ENCODE measurements at regions not wholly inside any gene's neighbourhood (a gene's known extent, or its start where the extent isn't known, plus 50 kb on each side); places are given as distances from the start of the nearest gene placed in this dataset.

GRCh38 chr12:53803194-53803593, 51.4 kb upstream of the CISTR start:
- Histone ChIP-seq H3K4me1 (ENCODE audit: control insufficient read depth in 2 of 3, insufficient read depth in 2 of 3, low read depth in 1 of 3, low read length in 3 of 3) (peaks cover 0 to 2% (median 0%) of the 10 kb centered on the region in 3 donors), H3K36me3 (ENCODE audit: control insufficient read depth in 2 of 3, insufficient read depth in 3 of 3, low read length in 3 of 3) (no peaks in the 10 kb centered on the region), H3K9ac (ENCODE audit: low read length in 3 of 3) (no peak overlapping the region), H3K4me3 (ENCODE audit: low read length in 3 of 3) (no peak overlapping the region), H3K27ac (ENCODE audit: low read depth in 2 of 2, low read length in 2 of 2) (no peak overlapping the region), H3K9me3 (ENCODE audit: control insufficient read depth in 2 of 3, insufficient read depth in 1 of 3, low read length in 3 of 3) (no peaks in the 10 kb centered on the region), H3K27me3 (ENCODE audit: control insufficient read depth, insufficient read depth, low read length) (peaks cover 4% of the 10 kb centered on the region)
- TF ChIP-seq, protein P1, sequence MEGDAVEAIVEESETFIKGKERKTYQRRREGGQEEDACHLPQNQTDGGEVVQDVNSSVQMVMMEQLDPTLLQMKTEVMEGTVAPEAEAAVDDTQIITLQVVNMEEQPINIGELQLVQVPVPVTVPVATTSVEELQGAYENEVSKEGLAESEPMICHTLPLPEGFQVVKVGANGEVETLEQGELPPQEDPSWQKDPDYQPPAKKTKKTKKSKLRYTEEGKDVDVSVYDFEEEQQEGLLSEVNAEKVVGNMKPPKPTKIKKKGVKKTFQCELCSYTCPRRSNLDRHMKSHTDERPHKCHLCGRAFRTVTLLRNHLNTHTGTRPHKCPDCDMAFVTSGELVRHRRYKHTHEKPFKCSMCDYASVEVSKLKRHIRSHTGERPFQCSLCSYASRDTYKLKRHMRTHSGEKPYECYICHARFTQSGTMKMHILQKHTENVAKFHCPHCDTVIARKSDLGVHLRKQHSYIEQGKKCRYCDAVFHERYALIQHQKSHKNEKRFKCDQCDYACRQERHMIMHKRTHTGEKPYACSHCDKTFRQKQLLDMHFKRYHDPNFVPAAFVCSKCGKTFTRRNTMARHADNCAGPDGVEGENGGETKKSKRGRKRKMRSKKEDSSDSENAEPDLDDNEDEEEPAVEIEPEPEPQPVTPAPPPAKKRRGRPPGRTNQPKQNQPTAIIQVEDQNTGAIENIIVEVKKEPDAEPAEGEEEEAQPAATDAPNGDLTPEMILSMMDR (IDR thresholded peaks at IDR 0.05; ENCODE audit: borderline replicate concordance, extremely low read depth, insufficient read depth), result no peak
- no peak for DNase-seq
- intact Hi-C loops (cut with DNase I), result no loop called here
- FAIRE-seq, result no peak

GRCh38 chr12:53803703-53804102, 51.9 kb upstream of the CISTR start:
- DNase-seq (no peak), FAIRE-seq (no peak)
- peaks cover 4% of the 10 kb centered on the region for H3K27me3 ChIP-seq (ENCODE audit: control insufficient read depth, insufficient read depth, low read length)
- H3K27ac ChIP-seq (ENCODE audit: low read depth in 2 of 2, low read length in 2 of 2), result no peak overlapping the region
- no peak overlapping the region for H3K4me3 ChIP-seq (ENCODE audit: low read length in 3 of 3)
- no peaks in the 10 kb centered on the region for H3K9me3 ChIP-seq (ENCODE audit: control insufficient read depth in 2 of 3, insufficient read depth in 1 of 3, low read length in 3 of 3)
- H3K9ac ChIP-seq (ENCODE audit: low read length in 3 of 3), result no peak overlapping the region
- peaks cover 0 to 2% (median 0%) of the 10 kb centered on the region in 3 donors for H3K4me1 ChIP-seq (ENCODE audit: control insufficient read depth in 2 of 3, insufficient read depth in 2 of 3, low read depth in 1 of 3, low read length in 3 of 3)
- H3K36me3 ChIP-seq (ENCODE audit: control insufficient read depth in 2 of 3, insufficient read depth in 3 of 3, low read length in 3 of 3), result no peaks in the 10 kb centered on the region
- intact Hi-C loops (cut with DNase I), result no loop called here
- TF ChIP-seq, protein P1 (IDR thresholded peaks at IDR 0.05; ENCODE audit: borderline replicate concordance, extremely low read depth, insufficient read depth), result no peak

DNA sequence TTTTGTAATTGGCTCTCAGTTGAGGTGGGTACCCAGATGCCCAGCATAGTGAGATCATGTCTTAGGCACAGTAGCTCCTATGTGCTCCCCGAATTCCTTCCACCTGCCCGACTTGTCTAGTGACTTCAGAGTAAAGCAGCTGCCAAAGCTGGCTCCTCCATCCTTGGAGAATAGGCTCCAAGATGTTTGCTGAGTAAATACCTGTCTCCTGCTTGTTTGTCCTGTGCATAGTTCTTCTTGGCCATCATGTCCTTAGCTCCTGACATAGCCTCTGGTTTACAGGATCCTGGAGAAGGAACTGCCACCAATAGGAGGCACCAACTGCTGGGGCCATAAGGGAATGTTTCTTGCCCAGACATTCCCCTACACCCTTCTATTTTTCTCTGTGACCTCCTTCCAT, 52.6 kb upstream of the CISTR start:
- Histone ChIP-seq H3K9ac (ENCODE audit: low read length in 3 of 3) (no peak overlapping the region), H3K4me1 (ENCODE audit: control insufficient read depth in 2 of 3, insufficient read depth in 2 of 3, low read depth in 1 of 3, low read length in 3 of 3) (peaks cover 0 to 2% (median 0%) of the 10 kb centered on the region in 3 donors), H3K4me3 (ENCODE audit: low read length in 3 of 3) (no peak overlapping the region), H3K9me3 (ENCODE audit: control insufficient read depth in 2 of 3, insufficient read depth in 1 of 3, low read length in 3 of 3) (no peaks in the 10 kb centered on the region), H3K36me3 (ENCODE audit: control insufficient read depth in 2 of 3, insufficient read depth in 3 of 3, low read length in 3 of 3) (no peaks in the 10 kb centered on the region), H3K27me3 (ENCODE audit: control insufficient read depth, insufficient read depth, low read length) (peaks cover 4% of the 10 kb centered on the region), H3K27ac (ENCODE audit: low read depth in 2 of 2, low read length in 2 of 2) (no peak overlapping the region)
- intact Hi-C loops (cut with DNase I), result no loop called here
- DNase-seq (no peak), FAIRE-seq (no peak)
- TF ChIP-seq, protein P1 (IDR thresholded peaks at IDR 0.05; ENCODE audit: borderline replicate concordance, extremely low read depth, insufficient read depth), result no peak

DNA sequence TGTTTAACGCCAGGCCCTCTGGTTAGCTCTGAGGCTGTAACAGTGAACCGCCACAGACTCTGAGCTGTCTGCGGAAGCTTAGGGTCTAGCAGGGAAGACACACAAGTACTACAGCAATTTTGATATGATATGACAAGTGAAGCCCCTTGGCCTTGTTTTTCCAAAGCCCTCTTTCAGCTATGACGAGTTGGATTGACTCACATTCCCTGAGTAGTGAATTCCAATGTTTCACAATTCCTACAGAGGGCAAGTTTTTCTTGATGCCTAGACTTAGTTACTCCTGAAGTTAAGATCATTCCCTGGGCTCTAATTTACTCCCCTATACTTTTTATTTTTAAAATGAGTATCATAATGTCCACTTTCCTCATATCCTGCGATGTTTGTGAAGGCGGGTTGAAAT, 53.3 kb upstream of the CISTR start:
- intact Hi-C loops (cut with DNase I), result no loop called here
- Histone ChIP-seq H3K27ac (ENCODE audit: low read depth in 2 of 2, low read length in 2 of 2) (no peak overlapping the region), H3K9me3 (ENCODE audit: control insufficient read depth in 2 of 3, insufficient read depth in 1 of 3, low read length in 3 of 3) (no peaks in the 10 kb centered on the region), H3K36me3 (ENCODE audit: control insufficient read depth in 2 of 3, insufficient read depth in 3 of 3, low read length in 3 of 3) (no peaks in the 10 kb centered on the region), H3K4me1 (ENCODE audit: control insufficient read depth in 2 of 3, insufficient read depth in 2 of 3, low read depth in 1 of 3, low read length in 3 of 3) (peaks cover 0 to 2% (median 0%) of the 10 kb centered on the region in 3 donors), H3K27me3 (ENCODE audit: control insufficient read depth, insufficient read depth, low read length) (peaks cover 4% of the 10 kb centered on the region), H3K9ac (ENCODE audit: low read length in 3 of 3) (no peak overlapping the region), H3K4me3 (ENCODE audit: low read length in 3 of 3) (no peak overlapping the region)
- FAIRE-seq (no peak), DNase-seq (no peak)
- TF ChIP-seq, protein P1 (IDR thresholded peaks at IDR 0.05; ENCODE audit: borderline replicate concordance, extremely low read depth, insufficient read depth), result no peak

All from kidney (tissue), 13 donors.